B cell (primary cell): ENCODE measurements at regions not wholly inside any gene's neighbourhood (a gene's known extent, or its start where the extent isn't known, plus 50 kb on each side); places are given as distances from the start of the nearest gene placed in this dataset.

Experiments used
- CTCF ChIP-seq: fragments of 200-600 bp; IDR thresholded peaks from one replicate; pipeline ENCODE4 v1.8.0; 2022; ENCODE audit warnings: antibody characterized with exemption, mild to moderate bottlenecking
- EZH2 ChIP-seq: IDR thresholded peaks from 2 replicates; pipeline ENCODE4 v1.6.1; 2012; ENCODE audit warnings: borderline replicate concordance, low read depth, mild to moderate bottlenecking, moderate library complexity, low read length; ENCODE audit not compliant: insufficient read depth, poor library complexity, severe bottlenecking

GRCh38 chr5:73352649-73353230 is 95.8 kb downstream of the FOXD1 start:
- TF ChIP-seq CTCF = no peak
- TF ChIP-seq EZH2 = no peak
